ENCODE measurements at regions not wholly inside any gene's neighbourhood (a gene's known extent, or its start where the extent isn't known, plus 50 kb on each side); places are given as distances from the start of the nearest gene placed in this dataset.
"Not testable (repeated sequence)": the region's sequence is repeated elsewhere in the genome, so short reads cannot be mapped to it uniquely, and the experiment has no call there.

- not testable (repeated sequence) for DNase-seq (ENCODE audit: low spot score)
Measured at GRCh38 chr9:42377530-42378417, 194.3 kb downstream of the SPATA31A6 start.

- DNase-seq (ENCODE audit: low spot score): no peak
Measured at GRCh38 chr9:42378418-42378815, 195.0 kb downstream of the SPATA31A6 start.

- not testable (repeated sequence) for DNase-seq (ENCODE audit: low spot score)
Measured at GRCh38 chr9:42379602-42380001, 196.1 kb downstream of the SPATA31A6 start.

- not testable (repeated sequence) for DNase-seq (ENCODE audit: low spot score)
Measured at GRCh38 chr9:42384585-42384984, 201.1 kb downstream of the SPATA31A6 start.

DNA sequence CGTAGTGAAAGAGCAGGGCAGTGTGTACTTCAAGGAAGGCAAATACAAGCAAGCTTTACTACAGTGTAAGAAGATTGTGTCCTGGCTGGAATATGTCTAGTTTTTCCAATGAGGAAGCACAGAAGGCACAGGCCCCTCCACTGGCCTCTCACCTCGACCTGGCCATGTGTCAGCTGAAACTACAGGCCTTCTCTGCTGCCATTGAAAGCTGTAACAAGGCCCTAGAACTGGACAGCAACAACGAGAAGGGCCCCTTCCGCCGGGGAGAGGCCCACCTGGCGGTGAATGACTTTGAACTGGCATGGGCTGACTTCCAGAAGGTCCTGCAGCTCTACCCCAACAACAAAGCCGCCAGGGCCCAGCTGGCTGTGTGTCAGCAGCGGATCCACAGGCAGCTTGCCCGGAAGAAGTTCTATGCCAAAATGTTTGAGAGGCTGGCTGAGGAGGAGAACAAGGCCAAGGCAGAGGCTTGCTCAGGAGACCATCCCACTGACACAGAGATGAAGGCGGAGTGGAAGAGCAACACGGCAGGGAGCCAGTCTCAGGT lies 202.2 kb downstream of the SPATA31A6 start:
- DNase-seq (ENCODE audit: low spot score): not testable (repeated sequence)

- no peak for DNase-seq (ENCODE audit: low spot score)
Measured at GRCh38 chr9:42386477-42386876, 203.0 kb downstream of the SPATA31A6 start.

GRCh38 chr9:42388146-42388690 lies 204.8 kb downstream of the SPATA31A6 start:
- DNase-seq (ENCODE audit: low spot score): no peak

DNA sequence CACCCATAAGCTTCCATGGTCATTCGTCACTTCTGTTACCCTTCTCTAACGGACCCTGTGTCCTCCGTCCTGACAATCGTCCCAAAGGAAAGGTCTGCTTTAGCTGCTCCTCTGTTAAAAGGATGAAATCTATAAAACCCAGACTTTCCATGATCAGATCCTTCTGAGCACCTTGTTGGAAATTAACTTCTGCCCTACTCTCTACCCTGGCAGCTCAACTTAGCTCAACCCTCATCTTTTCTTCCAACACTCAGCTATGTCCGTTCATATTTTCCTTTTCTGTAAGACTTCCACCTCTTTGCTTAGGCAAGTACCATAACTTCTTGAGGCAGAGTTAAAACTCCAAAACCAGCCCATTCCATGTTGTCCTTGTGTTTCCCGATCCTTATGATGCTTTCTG lies 205.4 kb downstream of the SPATA31A6 start:
- DNase-seq (ENCODE audit: low spot score): no peak

- not testable (repeated sequence) for DNase-seq (ENCODE audit: low spot score)
Measured at GRCh38 chr9:42392773-42393455, 209.5 kb downstream of the SPATA31A6 start.

GRCh38 chr9:42396318-42396717 lies 212.9 kb downstream of the SPATA31A6 start:
- DNase-seq (ENCODE audit: low spot score): no peak

DNA sequence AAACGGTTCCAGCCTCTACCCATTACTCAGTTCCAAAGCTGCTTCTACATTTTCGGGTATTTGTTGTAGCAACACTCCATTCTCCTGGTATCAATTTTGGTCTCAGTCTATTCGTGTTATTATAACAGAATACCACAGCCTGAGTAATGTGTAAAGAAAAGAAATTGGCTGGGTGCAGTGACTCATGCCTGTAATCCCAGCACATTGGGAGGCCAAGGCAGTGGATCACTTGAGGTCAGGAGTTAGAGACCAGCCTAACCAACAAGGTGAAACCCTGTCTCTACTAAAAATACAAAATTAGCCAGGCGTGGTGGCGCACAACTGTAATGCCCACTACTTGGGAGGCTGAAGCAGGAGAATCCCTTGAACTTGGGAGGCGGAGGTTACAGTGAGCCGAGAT lies 213.9 kb downstream of the SPATA31A6 start:
- not testable (repeated sequence) for DNase-seq (ENCODE audit: low spot score)

GRCh38 chr9:42402919-42403318 lies 219.5 kb downstream of the SPATA31A6 start:
- not testable (repeated sequence) for DNase-seq (ENCODE audit: low spot score)

DNA sequence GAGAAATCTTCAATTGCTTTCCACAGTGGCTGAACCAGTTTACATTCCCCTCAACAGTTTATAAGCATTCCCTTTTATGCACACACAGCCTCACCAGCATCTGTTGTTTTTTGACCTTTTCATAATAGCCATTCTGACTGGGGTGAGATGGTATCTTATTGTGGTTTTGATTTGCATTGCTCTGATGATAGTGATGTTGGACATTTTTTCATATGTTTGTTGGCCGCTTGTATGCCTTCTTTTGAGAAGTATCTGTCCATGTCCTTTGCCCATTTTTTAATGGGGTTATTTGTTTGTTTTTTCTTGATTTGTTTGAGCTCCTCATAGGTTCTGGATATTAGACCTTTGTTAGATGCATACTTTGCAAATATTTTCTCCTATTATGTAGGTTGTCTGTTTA lies 226.1 kb downstream of the SPATA31A6 start:
- not testable (repeated sequence) for DNase-seq (ENCODE audit: low spot score)

DNA sequence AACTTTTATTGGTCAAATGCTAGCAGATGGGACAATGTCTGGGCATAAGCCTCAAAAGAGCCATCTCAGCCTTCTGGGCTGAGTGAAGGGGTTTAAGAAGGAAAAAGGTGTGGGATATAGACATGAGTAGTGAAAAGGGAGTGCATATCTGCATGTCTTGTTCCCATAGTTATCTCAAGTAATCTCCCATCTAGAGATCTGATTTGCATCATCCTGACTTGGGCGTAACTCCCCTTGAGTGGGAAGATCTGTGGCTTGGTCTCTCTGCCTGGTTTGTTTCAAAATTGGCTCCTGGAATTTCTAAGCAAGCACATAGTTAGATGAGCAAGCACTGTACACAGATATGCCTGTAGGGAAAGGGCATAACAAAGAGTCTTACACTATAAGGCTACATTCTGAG lies 228.9 kb downstream of the SPATA31A6 start:
- DNase-seq (ENCODE audit: low spot score): peak; percentile 67

GRCh38 chr9:42414865-42415264 lies 231.4 kb downstream of the SPATA31A6 start:
- not testable (repeated sequence) for DNase-seq (ENCODE audit: low spot score)

DNA sequence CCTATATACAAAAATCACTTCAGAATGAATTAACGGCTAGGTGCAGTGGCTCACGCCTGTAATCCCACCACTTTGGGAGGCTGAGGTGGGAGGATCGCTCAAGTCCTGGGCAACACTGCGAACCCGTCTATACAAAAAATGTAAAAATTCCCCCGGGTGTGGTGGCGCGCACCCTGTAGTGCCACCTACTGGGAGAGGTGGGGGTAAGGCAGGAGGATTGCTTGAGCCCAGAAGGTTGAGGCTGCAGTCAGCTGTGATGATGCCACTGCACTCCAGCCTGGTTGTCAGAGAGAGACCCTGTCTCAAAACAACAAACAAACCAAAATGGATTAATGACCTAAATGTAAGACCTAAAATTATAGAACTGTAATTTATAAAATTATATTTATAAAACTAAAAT lies 236.2 kb downstream of the SPATA31A6 start:
- DNase-seq (ENCODE audit: low spot score): not testable (repeated sequence)

DNA sequence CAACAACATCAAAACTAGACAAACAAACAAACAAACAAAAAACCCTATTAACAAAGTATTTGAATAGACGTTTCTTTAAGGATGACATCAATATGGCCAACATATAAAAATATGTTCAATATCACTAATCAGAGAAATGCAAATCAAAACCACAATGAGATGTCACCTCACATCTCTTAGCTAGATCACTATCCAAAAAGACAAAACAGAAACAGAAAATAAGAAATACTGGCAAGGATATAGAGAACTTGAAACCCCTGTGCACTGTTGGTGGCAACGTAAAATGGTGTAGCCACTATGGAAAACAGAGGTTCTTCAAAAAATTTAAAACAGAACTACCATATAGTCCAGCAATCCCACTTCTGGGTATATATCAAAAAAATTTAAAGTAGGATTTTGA lies 236.9 kb downstream of the SPATA31A6 start:
- DNase-seq (ENCODE audit: low spot score): not testable (repeated sequence)

GRCh38 chr9:42421630-42422029 lies 238.2 kb downstream of the SPATA31A6 start:
- DNase-seq (ENCODE audit: low spot score): not testable (repeated sequence)

GRCh38 chr9:42430674-42431615 lies 247.5 kb downstream of the SPATA31A6 start:
- not testable (repeated sequence) for DNase-seq (ENCODE audit: low spot score)

DNA sequence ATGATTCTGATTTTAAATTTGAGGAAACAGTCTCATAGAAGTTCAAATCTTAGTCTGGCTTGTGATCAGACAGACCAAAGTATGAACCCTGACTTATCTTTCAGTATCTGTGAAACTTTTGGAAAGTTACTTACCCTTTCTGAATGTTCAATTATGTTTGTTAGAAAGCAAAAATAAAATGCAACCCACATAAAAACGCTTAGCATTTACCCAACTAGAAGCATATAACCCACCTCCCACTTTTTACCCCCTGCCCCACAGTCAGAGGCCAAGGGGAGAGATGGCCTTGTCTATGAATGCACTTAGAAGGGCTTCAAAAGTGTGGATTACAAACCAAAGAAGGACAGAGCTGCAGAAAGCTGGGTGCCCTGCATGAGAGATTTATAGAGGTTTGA lies 248.2 kb downstream of the SPATA31A6 start:
- DNase-seq (ENCODE audit: low spot score): not testable (repeated sequence)

Data from umbilical cord (tissue), 1 donor.